ENCODE measurements at regions not wholly inside any gene's neighbourhood (a gene's known extent, or its start where the extent isn't known, plus 50 kb on each side); places are given as distances from the start of the nearest gene placed in this dataset.

GRCh38 chr9:25310961-25311360 is 367.3 kb downstream of the TUSC1 start:
- Histone ChIP-seq H3K27me3 (ENCODE audit: control insufficient read depth, insufficient read depth, low read length) (no peaks in the 10 kb centered on the region), H3K4me3 (ENCODE audit: low read depth in 2 of 2, low read length in 2 of 2) (no peak overlapping the region), H3K36me3 (ENCODE audit: control insufficient read depth, insufficient read depth, low read length) (no peaks in the 10 kb centered on the region), H3K4me1 (ENCODE audit: control insufficient read depth, insufficient read depth, low read length) (no peaks in the 10 kb centered on the region), H3K27ac (ENCODE audit: low read length) (no peak overlapping the region), H3K9me3 (ENCODE audit: control insufficient read depth, insufficient read depth, low read depth, low read length) (no peaks in the 10 kb centered on the region)
- ChIA-PET CTCF (no interaction called here), POLR2A (no interaction called here)
- ATAC-seq (no peak), DNase-seq (ENCODE audit: low read depth, low spot score) (no peak)
- BruUV-seq (replicated peaks), result no TSS peak
- TF ChIP-seq REST (IDR thresholded peaks at IDR 0.05; ENCODE audit: insufficient read depth in 1 of 2, low read depth in 2 of 2, low read length in 1 of 2) (no peak), POLR2AphosphoS5 (IDR thresholded peaks at IDR 0.05; ENCODE audit: low read depth, low read length) (no peak), SIN3A (IDR thresholded peaks at IDR 0.05; ENCODE audit: borderline replicate concordance, insufficient read depth, low read depth, low read length) (no peak), CTCF (IDR thresholded peaks at IDR 0.05) (no peak), TCF7L2 (IDR thresholded peaks at IDR 0.05; ENCODE audit: low read depth, low read length) (no peak)
- intact Hi-C loops (cut with micrococcal nuclease; ENCODE audit: unreplicated experiment), result no loop called here
- in situ Hi-C loops (cut with HindIII; ENCODE audit: low pct_unique_long_range_greater_than_20kb, low sequenced_read_pairs), result no loop called here

- no TSS peak for BruUV-seq (replicated peaks)
- intact Hi-C loops (cut with micrococcal nuclease; ENCODE audit: unreplicated experiment), result no loop called here
Observed at GRCh38 chr9:25308549-25308948, 369.7 kb downstream of the TUSC1 start.

More at GRCh38 chr9:25308549-25308948, 369.7 kb downstream of the TUSC1 start:
- Histone ChIP-seq H3K27ac (ENCODE audit: low read length) (no peak overlapping the region), H3K9me3 (ENCODE audit: control insufficient read depth, insufficient read depth, low read depth, low read length) (no peaks in the 10 kb centered on the region), H3K36me3 (ENCODE audit: control insufficient read depth, insufficient read depth, low read length) (no peaks in the 10 kb centered on the region), H3K27me3 (ENCODE audit: control insufficient read depth, insufficient read depth, low read length) (no peaks in the 10 kb centered on the region), H3K4me3 (ENCODE audit: low read depth in 2 of 2, low read length in 2 of 2) (no peak overlapping the region), H3K4me1 (ENCODE audit: control insufficient read depth, insufficient read depth, low read length) (no peaks in the 10 kb centered on the region)
- ChIA-PET POLR2A (no interaction called here), CTCF (no interaction called here)
- DNase-seq (ENCODE audit: low read depth, low spot score), result no peak
- in situ Hi-C loops (cut with HindIII; ENCODE audit: low pct_unique_long_range_greater_than_20kb, low sequenced_read_pairs), result no loop called here
- no peak for ATAC-seq
- TF ChIP-seq TCF7L2 (IDR thresholded peaks at IDR 0.05; ENCODE audit: low read depth, low read length), result no peak
- no peak for TF ChIP-seq SIN3A (IDR thresholded peaks at IDR 0.05; ENCODE audit: borderline replicate concordance, insufficient read depth, low read depth, low read length)
- TF ChIP-seq CTCF (IDR thresholded peaks at IDR 0.05), result no peak
- no peak for TF ChIP-seq POLR2AphosphoS5 (IDR thresholded peaks at IDR 0.05; ENCODE audit: low read depth, low read length)
- TF ChIP-seq REST (IDR thresholded peaks at IDR 0.05; ENCODE audit: insufficient read depth in 1 of 2, low read depth in 2 of 2, low read length in 1 of 2), result no peak
